SU-DHL-6 (cell line): ENCODE measurements at regions not wholly inside any gene's neighbourhood (a gene's known extent, or its start where the extent isn't known, plus 50 kb on each side); places are given as distances from the start of the nearest gene placed in this dataset.

Experiments
- EZH2phosphoT487 ChIP-seq: fragments of 200-600 bp; sonication (generic), shearing (Covaris generic); conservative IDR thresholded peaks from 2 replicates; pipeline ENCODE4 v1.6.1; 2018; ENCODE audit warnings: mild to moderate bottlenecking, antibody characterized with exemption, low read length, moderate library complexity, mixed read lengths
- TF ChIP-seq, protein P1 (sequence below): fragments of 200-600 bp; sonication (generic); IDR thresholded peaks from one replicate; pipeline ENCODE4 v1.5.1; 2017; ENCODE audit warnings: antibody characterized with exemption, mild to moderate bottlenecking, low read length, moderate library complexity; ENCODE audit not compliant: insufficient read depth, poor library complexity, severe bottlenecking

DNA sequence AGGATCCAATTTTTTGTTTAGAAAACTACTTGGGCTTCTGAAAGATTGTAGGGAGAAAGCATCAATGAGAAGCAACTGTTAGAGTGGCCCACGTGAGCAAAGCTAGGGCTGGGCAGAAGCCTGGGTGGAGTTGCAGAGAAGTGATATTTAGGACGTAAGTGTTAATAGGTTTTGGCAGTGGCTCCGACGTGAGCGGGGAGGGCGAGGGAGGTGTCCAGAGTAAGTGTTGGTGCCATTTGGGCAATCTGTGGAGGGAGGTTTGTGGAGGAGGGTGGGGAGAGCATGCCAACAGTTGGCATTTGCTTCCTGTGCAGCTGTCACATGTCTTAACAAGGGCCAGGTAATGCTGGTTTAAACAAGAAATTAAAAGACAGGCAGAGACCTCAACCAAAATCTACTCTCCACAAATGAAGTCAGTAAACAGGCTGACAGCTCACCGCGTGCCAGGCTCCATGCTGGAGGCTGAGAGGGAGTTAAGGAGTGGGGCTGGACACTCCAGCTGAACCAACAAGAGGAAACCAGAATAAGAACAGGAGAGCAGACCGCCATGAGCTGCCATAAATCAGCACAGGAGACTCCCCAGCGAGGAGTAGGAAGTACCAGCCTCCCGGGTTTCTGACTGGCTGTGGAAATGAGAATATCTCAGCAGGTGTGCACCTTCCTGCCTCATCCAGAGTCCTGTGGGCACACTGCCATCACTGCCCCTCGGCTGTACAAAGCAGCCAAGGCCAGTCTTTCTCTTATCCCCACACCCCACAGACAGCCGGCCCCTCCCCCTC, 232.6 kb downstream of the ABHD5 start:
- TF ChIP-seq, protein P1, sequence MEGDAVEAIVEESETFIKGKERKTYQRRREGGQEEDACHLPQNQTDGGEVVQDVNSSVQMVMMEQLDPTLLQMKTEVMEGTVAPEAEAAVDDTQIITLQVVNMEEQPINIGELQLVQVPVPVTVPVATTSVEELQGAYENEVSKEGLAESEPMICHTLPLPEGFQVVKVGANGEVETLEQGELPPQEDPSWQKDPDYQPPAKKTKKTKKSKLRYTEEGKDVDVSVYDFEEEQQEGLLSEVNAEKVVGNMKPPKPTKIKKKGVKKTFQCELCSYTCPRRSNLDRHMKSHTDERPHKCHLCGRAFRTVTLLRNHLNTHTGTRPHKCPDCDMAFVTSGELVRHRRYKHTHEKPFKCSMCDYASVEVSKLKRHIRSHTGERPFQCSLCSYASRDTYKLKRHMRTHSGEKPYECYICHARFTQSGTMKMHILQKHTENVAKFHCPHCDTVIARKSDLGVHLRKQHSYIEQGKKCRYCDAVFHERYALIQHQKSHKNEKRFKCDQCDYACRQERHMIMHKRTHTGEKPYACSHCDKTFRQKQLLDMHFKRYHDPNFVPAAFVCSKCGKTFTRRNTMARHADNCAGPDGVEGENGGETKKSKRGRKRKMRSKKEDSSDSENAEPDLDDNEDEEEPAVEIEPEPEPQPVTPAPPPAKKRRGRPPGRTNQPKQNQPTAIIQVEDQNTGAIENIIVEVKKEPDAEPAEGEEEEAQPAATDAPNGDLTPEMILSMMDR: no peak
- no peak for TF ChIP-seq EZH2phosphoT487
